Peyer's patch (tissue), 4 donors: ENCODE measurements at regions not wholly inside any gene's neighbourhood (a gene's known extent, or its start where the extent isn't known, plus 50 kb on each side); places are given as distances from the start of the nearest gene placed in this dataset.

Experiments
- POLR2A ChIP-seq, 2 donors: fragments of 450-650 bp; IDR thresholded peaks; one replicate each; pipeline ENCODE4 v1.5.1; 2017; ENCODE audit warnings: antibody characterized with exemption in 2 of 2, mild to moderate bottlenecking in 2 of 2, moderate library complexity in 2 of 2
- TF ChIP-seq, protein P1 (sequence below), 6 experiments: fragments of 450-650 bp in 4 of 6; fragments of 200-600 bp in 2 of 6; sonication (generic) in 1 of 6; IDR thresholded peaks; one replicate each; pipeline ENCODE4 v1.5.1; 2017 to 2019; ENCODE audit warnings: antibody characterized with exemption in 6 of 6, mild to moderate bottlenecking in 3 of 6, moderate library complexity in 1 of 6

DNA sequence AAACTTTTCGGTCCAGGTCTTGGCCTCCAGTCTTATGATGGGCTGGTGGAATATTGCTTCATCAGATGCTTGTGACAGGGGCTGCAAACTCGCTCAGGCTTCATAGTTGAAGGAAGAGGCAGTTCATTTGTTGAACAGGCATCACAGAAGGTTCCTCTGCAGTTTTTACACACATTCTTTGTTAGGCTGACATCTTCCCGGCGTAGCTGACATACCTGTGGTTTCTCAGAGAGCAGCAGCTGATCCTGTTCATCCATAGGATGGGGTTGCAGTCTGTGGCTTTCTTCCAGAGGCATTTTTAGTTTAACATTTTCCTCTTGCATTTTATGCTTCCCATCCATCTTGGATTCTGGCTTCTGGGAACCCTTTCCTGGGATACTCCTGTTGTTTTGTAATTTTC is 1255.2 kb downstream of the EFNA5 start:
- TF ChIP-seq, protein P1, sequence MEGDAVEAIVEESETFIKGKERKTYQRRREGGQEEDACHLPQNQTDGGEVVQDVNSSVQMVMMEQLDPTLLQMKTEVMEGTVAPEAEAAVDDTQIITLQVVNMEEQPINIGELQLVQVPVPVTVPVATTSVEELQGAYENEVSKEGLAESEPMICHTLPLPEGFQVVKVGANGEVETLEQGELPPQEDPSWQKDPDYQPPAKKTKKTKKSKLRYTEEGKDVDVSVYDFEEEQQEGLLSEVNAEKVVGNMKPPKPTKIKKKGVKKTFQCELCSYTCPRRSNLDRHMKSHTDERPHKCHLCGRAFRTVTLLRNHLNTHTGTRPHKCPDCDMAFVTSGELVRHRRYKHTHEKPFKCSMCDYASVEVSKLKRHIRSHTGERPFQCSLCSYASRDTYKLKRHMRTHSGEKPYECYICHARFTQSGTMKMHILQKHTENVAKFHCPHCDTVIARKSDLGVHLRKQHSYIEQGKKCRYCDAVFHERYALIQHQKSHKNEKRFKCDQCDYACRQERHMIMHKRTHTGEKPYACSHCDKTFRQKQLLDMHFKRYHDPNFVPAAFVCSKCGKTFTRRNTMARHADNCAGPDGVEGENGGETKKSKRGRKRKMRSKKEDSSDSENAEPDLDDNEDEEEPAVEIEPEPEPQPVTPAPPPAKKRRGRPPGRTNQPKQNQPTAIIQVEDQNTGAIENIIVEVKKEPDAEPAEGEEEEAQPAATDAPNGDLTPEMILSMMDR (IDR thresholded peaks at IDR 0.05): no peak
- TF ChIP-seq POLR2A (IDR thresholded peaks at IDR 0.05): no peak
